HG03378 (cell line): ENCODE measurements at regions not wholly inside any gene's neighbourhood (a gene's known extent, or its start where the extent isn't known, plus 50 kb on each side); places are given as distances from the start of the nearest gene placed in this dataset.

ENCODE experiments used
- ATAC-seq: cut with Tn5 transposase; IDR thresholded peaks from one replicate; pipeline ENCODE4 v1.9.1; 2021; ENCODE audit warnings: mild to moderate bottlenecking, moderate library complexity; ENCODE audit not compliant: unreplicated experiment

DNA sequence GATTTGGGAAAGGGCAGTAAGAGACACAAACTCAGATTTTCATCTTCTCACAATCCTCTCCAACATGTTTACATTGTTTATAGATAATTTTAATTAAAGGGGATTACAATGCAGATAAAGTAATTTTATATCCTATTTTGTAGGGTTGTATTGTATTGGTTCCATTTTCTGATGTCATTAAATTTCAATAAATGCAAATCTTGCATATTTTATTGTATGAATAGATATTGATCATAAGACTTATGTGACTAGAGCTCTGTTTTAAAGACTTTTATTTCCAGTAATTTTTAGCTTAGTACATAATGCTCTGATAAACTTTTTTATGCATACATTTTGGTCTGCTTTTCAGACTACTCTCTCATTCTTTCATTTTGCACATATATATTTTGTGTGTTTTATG, 819.6 kb downstream of the TSN start:
- ATAC-seq: no peak

- no peak for ATAC-seq
Observed at GRCh38 chr2:122583159-122583917, 827.9 kb downstream of the TSN start.

- ATAC-seq: no peak
Observed at GRCh38 chr2:122590524-122590923, 835.1 kb downstream of the TSN start.

GRCh38 chr2:122595065-122595464, 839.6 kb downstream of the TSN start:
- no peak for ATAC-seq

GRCh38 chr2:122596598-122596997, 841.1 kb downstream of the TSN start:
- no peak for ATAC-seq

GRCh38 chr2:122598784-122599183, 843.3 kb downstream of the TSN start:
- no peak for ATAC-seq

DNA sequence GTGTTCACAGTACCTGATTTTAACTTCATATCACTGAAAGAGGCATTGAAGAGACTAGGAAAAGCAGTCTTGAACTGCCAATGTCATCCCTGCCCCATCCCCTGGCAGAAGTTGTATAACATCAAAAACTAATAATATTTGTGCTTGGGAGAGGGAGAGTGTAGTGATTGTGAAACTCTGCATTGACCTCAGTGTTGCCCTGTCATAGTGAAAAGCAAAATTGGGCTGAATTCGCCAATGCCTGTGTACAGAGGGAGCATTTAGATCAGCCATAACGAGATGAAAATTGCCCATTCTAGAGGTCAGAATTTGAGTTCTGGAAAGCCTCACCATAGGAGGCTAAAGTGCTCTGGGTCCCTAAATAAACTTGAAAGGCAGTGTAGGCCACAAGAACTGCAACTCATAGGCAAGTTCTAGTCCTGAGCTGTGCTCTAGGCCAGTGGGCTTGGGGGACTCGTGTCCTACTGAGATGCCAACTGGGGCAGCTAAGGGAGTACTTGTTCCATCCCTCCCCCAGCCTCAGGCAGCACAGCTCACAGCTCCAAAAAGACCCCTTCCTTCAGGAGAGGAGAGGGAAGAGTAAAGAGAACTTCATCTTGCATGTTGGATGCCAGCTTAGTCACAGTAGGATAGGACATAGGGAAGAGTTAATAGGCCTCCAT, 855.6 kb downstream of the TSN start:
- ATAC-seq: peak; percentile 74

GRCh38 chr2:122622934-122623333, 867.5 kb downstream of the TSN start:
- no peak for ATAC-seq

DNA sequence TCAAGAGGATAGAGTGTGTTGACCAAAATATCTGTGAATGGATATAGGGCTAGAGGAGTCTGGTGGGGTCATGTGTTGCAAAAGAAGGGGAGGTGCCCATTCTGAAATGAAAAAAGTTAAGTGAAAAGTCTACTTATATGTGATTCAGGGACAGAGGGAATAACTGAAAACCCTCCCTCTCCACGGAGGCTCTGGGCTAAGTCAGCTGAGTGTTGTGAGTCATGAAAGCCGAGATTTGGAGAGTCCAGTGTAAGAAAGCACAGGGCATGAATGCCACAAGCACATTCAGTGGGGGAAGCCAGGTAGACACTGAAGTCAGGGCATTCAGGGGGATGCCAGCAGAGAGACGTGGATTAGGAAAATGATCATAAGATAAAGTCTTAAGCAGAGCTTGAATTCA, 871.9 kb downstream of the TSN start:
- no peak for ATAC-seq

DNA sequence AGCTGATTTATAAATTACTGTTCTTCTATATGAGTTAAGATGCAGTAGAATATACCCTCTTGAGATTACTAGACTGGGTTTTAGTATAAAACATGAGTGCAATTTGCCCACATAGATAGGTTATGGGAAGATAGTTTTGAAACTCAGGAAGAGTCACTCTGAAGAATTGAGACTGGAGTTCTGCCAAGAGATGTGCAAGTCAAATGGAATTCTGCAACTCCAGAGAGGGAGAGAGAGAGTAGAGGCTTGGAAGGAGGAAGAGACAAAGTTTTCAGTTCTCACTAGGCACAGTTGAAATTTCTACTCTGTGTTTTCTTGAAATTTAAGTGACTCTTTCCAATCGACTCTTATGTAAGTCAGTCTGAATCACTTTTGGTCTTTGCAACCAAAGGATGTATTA, 878.8 kb downstream of the TSN start:
- no peak for ATAC-seq

DNA sequence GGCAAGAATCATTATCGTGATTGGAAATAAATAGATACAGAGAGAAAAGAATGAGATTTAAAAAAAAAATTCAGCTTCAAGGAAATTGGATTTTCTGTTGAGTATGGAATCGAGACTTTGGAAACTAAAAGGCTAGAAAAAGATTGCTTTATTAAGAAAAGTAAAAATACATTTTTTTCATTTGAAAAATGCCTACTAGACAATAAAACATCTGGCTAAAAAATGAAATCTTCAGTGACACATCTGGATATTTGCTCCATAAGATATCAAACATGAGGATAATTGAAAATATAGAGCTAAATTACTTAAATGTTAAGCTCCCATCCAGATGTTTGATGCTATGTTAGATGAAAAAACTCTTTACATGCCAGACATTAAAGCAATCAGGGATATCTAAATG, 879.5 kb downstream of the TSN start:
- no peak for ATAC-seq

GRCh38 chr2:122635686-122636085, 880.2 kb downstream of the TSN start:
- no peak for ATAC-seq

DNA sequence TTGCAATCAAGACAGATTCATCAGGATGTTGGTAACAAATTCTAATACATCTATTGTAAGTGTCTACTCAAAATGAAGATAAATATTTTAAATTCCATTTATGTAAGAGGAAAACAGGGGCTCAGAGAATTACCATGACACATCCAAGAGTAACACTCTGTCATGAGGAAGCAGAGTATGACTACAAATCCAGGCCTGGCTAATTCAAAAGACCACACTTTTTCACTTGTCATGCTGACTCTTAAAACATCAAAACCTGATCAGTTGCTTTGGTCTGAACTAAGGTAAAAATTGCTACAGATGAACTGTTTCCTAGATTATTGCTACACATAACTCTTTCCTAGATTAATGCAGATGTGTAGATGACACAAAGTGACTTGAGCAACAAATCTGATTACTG, 880.6 kb downstream of the TSN start:
- no peak for ATAC-seq

GRCh38 chr2:122639176-122639575, 883.7 kb downstream of the TSN start:
- ATAC-seq: no peak

GRCh38 chr2:122639711-122640110, 884.3 kb downstream of the TSN start:
- ATAC-seq: no peak

DNA sequence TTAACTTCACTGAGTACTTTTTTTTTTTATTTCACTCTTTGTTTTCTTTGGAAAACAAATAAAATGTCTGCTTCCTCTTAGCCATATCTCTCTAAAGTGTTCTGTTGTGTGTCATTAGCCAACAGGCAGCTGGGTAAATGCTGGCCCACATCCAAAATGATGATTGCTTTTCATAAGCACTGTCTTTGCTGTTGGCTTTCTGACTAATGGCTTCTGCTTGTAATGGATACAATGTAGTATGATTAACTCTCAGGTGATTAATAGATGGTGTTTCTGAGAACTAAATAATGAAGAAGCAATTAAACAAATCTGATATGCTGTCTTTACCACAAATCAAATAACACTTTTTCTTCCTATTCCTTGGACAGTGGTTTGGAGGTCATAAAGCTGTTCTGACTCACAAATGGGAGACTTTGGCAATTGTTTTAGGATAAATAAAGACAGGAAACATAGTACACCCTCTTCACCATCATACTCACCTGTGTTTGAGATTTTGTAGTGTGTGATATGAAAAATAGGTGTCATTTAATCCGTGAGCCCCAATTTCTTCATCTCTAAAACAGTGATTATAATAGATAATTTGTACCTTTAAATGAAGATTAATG, 888.4 kb downstream of the TSN start:
- ATAC-seq: no peak

- ATAC-seq: no peak
Observed at GRCh38 chr2:122651236-122651635, 895.8 kb downstream of the TSN start.

GRCh38 chr2:122651780-122652179, 896.3 kb downstream of the TSN start:
- no peak for ATAC-seq

DNA sequence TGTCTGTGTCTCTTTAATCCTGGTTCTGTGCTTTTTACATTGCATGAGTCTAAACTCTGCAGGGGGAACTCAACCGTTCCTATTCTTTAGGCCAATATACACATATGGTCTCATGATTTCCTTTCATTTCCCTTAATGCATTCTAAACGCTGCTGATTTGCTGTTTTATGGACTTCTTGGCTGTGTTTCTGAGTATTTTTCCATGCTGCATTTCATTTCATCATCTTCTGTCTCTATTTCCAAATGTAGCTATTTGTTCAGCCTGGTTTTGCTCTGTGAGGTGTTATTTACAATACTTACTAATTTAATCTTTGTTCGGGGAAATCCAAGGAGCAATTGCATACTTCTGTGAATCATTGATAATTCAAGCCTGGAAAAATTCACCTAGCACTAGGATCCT, 897.2 kb downstream of the TSN start:
- no peak for ATAC-seq

GRCh38 chr2:122656403-122656802, 901.0 kb downstream of the TSN start:
- ATAC-seq: no peak

- ATAC-seq: no peak
Observed at GRCh38 chr2:122660786-122661634, 905.6 kb downstream of the TSN start.
